ENCODE measurements at regions not wholly inside any gene's neighbourhood (a gene's known extent, or its start where the extent isn't known, plus 50 kb on each side); places are given as distances from the start of the nearest gene placed in this dataset.

- TF ChIP-seq POLR2AphosphoS5 (IDR thresholded peaks at IDR 0.05; ENCODE audit: low read depth, low read length) (no peak), POLR2A (IDR thresholded peaks at IDR 0.05; ENCODE audit: low read depth, low read length) (no peak), SPI1 (IDR thresholded peaks at IDR 0.05; ENCODE audit: low read depth, low read length) (no peak), PAX5 (IDR thresholded peaks at IDR 0.05; ENCODE audit: insufficient read depth, low read length, severe bottlenecking) (no peak), TAF1 (IDR thresholded peaks at IDR 0.05; ENCODE audit: low read depth, low read length) (no peak), POU2F2 (IDR thresholded peaks at IDR 0.05; ENCODE audit: low read depth, low read length) (no peak)
Measured at GRCh38 chr2:21599417-21599816, 475.6 kb downstream of the TDRD15 start.
